Hepatic stellate cell (primary cell): ENCODE measurements at regions not wholly inside any gene's neighbourhood (a gene's known extent, or its start where the extent isn't known, plus 50 kb on each side); places are given as distances from the start of the nearest gene placed in this dataset.

Experiments
- DNase-seq: peaks from one replicate; pipeline ENCODE4 v3.0.0; 2011; ENCODE audit warnings: low spot score

DNA sequence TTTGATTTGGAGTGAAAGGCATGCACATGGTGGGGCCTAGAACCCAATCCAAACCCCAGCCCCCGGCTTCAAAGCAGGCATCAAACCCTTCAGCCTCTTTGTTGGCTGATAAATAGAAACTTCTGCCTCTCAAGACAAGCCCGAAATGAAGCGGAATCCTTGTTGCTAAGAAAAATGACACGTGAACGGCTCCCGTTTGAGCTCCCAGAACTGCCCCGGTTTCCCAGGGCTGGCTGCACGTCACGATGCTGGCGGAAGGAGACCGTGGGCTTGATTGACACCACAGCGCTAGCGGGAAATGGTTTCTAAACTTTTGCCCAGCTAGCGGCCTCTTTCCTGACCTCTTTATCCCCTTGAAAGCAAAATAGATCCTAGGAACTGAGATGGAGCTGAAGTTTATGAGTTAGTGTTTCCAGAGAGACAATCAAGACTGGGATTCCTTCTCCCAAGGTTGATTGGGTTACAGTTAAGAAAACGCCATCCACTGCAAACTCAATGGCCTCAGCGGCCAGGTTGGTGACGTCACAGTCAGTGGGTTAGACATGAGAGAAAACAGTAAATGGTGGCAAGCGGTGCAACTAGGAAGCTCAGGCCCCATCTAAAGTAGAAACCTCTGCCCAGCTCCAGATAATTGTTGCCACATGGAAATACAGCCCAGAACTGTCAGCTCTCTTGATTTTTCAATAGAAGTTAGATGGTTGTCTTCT lies 117.0 kb downstream of the ANKRD60 start:
- DNase-seq = no peak

- no peak for DNase-seq
Observed at GRCh38 chr20:58109918-58110635, 118.4 kb downstream of the ANKRD60 start.

- peak; percentile 52 for DNase-seq
Observed at GRCh38 chr20:58109126-58109880, 119.2 kb downstream of the ANKRD60 start.

DNA sequence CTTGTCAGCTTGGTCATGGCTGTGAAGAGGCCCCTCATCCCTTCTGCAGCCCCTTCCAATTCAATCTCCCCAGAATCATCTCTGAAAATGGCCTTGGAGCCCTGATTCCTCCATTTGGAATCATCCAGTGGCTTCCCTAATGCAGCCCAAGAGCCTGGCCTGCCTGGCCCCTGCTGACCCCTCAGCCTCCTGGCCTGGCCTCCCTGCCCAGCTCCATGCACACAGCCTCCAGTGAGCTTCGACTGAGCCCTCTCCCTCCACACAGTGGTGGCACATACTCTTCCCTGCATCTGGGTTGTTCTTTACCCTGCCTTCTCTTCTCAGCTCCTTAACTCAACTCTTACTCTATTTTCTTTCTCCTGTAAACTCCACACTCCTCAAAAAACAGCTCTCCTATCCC lies 120.9 kb downstream of the ANKRD60 start:
- DNase-seq = no peak

DNA sequence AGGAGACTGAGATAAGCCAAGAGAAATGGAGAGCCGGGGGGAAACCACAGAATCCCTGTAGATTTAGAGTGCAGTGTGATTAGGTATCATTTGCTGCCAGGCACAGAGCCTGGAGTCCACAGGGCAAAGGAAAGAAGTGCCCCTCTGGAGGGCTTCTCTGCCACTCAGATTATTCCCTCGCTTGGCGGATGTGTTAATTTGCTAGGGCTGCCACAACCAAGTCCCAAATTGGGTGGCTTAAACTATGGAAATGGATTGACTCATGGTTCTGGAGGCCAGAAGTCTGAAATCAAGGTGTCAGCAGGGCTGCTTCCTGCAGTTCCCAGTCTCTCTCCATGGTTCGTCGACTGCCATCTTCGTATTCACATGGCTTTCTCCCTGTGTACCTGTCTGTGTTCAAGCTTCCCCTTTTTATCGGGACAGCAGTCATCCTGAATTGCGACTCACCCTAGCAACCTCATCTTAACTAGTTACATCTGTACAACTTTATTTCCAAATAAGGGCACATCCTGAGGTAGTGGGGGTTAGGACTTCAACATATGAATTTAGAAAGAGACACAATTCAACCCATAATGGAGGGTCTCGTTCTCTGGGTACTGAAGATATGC lies 122.2 kb downstream of the ANKRD60 start:
- no peak for DNase-seq

DNA sequence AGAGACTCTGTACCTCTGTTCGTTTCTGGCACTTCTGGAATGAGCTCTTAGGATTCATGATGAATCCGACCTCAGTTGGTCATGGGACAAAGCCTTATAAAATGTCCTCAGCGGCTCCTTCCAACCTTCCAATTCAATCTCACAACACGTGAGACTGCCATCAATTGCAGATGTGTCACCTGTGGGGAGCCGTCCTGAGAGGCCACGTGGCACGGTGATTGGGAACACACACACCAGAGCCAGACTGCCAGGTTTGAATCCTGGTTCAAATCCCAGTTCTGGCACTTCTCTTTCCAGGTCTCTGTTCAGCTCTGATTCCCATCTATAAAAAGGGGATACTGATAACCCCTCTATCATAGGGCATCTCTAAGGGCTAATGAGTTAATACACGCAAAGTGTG lies 124.5 kb downstream of the ANKRD60 start:
- DNase-seq = no peak

DNA sequence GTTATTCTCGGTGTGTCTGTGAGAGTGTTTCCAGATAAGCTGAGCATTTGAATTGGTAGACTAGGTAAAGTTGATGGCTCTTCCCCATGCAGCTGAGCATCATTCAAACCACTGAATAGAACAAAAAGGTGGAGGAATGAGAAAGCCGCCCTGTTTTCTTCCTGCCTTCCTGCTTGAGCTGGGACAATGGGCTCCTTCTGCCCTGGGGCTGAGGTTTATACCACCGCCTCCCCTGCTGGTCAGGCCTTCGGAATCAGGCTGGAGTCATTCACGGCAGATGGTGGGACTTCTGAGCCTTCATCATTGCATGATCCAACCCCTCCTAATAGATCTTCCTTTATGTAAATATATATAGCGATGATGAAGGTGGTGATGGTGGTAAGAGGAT lies 124.9 kb downstream of the ANKRD60 start:
- no peak for DNase-seq

DNA sequence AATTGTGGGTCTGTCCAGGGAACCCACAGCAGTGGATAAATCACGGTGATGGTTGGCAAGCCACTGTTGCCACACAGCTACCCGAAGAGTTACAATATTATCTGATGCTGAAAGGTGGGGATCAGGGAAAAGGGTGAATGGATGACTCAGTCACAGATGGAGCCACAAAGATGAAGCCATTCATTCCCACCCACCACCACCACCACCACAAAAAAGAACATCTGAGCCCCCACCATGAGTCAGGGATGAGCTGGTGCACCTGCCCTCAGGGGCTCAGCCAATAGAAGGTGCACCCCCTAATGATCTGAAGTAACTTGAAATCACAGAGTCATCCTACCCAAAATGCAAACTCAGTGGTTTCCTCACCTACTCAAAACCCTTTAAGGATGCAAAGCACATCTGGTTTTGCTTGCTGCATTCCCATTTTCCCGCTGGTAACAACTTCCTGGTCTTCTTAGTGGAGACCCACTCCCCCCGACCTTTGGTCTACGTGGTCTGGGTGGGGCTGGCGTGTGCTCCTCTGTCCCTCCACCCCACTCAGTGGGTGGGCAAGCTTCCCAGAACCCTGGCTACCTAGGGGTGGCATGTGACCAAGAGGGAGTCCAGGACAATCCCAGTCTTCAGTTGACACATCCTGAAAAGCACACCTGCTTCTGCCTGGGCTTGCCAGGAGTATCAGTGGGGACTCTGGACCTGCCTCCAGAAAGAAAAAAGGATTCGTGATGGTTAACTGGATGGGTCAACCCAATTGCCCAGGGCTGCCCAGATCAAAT lies 125.5 kb downstream of the ANKRD60 start:
- no peak for DNase-seq

GRCh38 chr20:58102261-58102660 lies 126.2 kb downstream of the ANKRD60 start:
- no peak for DNase-seq

DNA sequence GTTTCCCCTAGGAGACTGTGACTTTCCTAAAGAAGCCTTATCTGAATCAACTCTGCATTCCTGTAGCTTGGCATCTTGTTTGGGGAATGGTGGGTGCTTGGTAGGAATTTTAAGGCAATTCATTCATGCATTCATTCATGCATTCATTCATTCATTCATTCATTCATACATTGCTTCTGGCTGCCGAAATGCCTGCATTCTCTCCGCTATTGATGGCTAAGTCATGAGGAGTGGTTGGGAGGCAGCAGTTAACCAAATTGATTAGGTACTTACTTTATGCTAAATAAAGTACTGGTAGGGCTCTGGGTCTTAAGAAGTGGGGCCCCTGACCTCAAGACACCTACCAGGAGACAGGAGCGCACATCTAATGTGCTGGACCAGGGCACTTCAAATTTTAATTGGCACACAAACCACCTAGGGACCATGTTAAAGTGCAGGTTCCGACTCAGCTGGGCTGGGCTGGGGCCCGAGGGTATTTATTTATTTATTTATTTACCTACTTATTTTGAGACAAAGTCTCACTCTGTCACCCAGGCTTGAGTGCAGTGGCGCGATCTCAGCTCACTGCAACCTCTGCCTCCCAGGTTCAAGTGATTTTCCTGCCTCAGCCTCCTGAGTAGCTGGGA lies 127.6 kb downstream of the ANKRD60 start:
- DNase-seq = no peak

- DNase-seq = no peak
Observed at GRCh38 chr20:58099956-58100730, 128.3 kb downstream of the ANKRD60 start.

GRCh38 chr20:58099291-58099935 lies 129.0 kb downstream of the ANKRD60 start:
- no peak for DNase-seq

- DNase-seq = no peak
Observed at GRCh38 chr20:58098571-58098970, 129.9 kb downstream of the ANKRD60 start.

DNA sequence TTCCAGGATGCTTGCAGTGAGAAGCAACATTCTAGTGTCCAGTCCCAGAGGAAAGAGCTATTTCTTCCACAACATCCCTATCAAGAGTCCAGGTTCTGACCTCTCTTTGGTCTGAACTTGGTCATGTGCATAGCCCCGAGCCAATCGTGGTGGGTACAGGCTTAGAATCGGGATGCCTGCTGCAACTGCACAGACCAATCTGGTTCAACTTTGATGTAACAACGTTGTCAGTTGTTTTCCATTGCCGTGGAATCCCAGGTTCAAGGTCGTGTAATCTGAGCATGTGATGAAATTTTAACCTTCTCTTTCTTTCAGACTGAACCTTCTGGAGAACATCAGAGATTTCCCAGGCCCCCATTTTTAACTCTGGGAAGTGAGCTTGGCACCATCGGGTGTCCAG lies 130.5 kb downstream of the ANKRD60 start:
- DNase-seq = no peak

DNA sequence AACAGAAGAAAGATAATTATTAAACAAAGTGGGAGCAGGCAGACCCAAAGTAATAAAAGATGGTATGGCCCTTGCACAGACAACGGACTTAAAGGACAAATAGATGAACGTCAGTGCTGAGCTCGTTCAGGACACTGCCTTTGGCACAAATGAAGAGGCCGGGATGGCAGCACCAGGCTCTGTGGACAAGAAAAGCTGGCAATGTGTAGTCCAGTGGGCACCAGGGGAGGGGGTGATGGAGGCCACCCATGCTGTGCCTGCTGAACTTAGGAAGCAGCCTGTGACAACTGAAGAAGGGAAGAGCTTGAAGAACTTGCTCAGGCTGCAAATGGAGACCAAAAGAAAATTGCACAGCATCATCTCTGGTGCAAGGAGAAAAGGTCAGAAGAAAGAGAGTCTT lies 131.0 kb downstream of the ANKRD60 start:
- no peak for DNase-seq

- DNase-seq = no peak
Observed at GRCh38 chr20:58096880-58097423, 131.5 kb downstream of the ANKRD60 start.

DNA sequence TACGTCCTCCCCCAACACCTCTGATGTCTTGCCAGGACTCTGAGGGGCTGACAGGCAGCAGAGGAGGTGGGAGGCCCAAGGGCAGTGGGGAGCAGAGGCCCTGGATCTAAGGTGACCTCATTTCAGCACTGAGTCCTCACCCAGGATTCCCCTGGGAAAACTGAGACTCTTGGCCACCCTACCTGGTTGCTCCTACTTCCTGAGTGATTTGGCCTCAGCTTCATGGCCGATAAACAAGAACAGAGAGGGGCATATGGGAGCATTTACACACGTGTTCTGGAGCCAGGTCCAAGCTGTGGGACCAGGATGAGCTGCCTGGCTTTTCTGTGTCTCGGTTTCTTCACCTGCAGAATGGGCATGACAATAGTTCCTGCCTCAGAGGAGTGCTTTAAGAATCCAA lies 133.8 kb downstream of the ANKRD60 start:
- no peak for DNase-seq

DNA sequence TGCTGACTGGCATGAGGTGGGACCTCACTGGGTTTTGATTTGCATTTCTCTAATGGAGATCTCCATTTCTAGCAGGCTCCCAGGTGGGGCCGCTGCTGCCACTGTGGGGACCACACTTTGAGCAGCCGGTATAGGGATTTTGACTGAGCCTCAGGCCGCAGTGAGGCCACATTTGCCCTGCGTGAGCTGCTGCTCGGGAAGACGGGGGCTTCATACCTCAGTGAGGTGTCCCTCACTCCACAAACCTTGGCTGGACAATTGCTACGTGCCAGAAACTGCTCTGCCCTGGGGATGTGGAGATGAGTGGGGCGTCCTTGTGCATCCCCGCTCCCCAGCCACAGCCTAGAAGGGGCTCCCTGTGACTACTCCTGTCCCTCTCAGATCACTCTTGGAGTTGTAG lies 134.3 kb downstream of the ANKRD60 start:
- no peak for DNase-seq

- DNase-seq = no peak
Observed at GRCh38 chr20:58092871-58093270, 135.6 kb downstream of the ANKRD60 start.

DNA sequence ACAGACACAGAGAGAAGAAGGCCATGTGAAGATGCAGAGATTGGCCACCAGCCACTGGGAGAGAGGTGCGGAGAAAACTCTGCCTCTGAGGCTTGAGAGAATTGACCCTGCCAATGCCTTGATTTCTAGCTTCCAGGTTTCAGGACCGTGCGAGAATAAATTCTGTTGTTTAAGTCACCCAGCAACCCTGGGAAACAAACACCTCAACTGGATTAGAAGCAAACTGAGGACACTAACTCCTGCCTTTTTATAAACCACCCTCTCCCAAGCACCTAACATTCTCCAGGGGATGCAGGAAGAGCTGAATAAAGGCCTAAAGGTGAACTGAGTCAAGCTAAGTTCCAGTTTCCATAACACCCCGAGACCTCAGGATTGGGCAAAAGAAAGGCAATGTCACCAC lies 136.1 kb downstream of the ANKRD60 start:
- no peak for DNase-seq
